ENCODE measurements at regions not wholly inside any gene's neighbourhood (a gene's known extent, or its start where the extent isn't known, plus 50 kb on each side); places are given as distances from the start of the nearest gene placed in this dataset.

- H3K4me3 ChIP-seq (replicated peaks; ENCODE audit: low read depth, low read length), result no peak overlapping the region
- TF ChIP-seq, protein P1, sequence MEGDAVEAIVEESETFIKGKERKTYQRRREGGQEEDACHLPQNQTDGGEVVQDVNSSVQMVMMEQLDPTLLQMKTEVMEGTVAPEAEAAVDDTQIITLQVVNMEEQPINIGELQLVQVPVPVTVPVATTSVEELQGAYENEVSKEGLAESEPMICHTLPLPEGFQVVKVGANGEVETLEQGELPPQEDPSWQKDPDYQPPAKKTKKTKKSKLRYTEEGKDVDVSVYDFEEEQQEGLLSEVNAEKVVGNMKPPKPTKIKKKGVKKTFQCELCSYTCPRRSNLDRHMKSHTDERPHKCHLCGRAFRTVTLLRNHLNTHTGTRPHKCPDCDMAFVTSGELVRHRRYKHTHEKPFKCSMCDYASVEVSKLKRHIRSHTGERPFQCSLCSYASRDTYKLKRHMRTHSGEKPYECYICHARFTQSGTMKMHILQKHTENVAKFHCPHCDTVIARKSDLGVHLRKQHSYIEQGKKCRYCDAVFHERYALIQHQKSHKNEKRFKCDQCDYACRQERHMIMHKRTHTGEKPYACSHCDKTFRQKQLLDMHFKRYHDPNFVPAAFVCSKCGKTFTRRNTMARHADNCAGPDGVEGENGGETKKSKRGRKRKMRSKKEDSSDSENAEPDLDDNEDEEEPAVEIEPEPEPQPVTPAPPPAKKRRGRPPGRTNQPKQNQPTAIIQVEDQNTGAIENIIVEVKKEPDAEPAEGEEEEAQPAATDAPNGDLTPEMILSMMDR (IDR thresholded peaks at IDR 0.05; ENCODE audit: low read length, missing control alignments), result no peak
Measured at GRCh38 chr6:167454003-167454402, 129.1 kb downstream of the TTLL2 start.

GRCh38 chr6:167455371-167455770 lies 130.5 kb downstream of the TTLL2 start:
- no peak for DNase-seq (ENCODE audit: low read depth)
- H3K4me3 ChIP-seq (replicated peaks; ENCODE audit: low read depth, low read length), result no peak overlapping the region
- TF ChIP-seq, protein P1 (IDR thresholded peaks at IDR 0.05; ENCODE audit: low read length, missing control alignments), result no peak

More at GRCh38 chr6:167454003-167454402, 129.1 kb downstream of the TTLL2 start:
- DNase-seq (ENCODE audit: low read depth), result no peak

GRCh38 chr6:167462514-167463312 lies 137.8 kb downstream of the TTLL2 start:
- no peak overlapping the region for H3K4me3 ChIP-seq (replicated peaks; ENCODE audit: low read depth, low read length)

GRCh38 chr6:167464177-167464576 lies 139.3 kb downstream of the TTLL2 start:
- H3K4me3 ChIP-seq (replicated peaks; ENCODE audit: low read depth, low read length), result no peak overlapping the region
- DNase-seq (ENCODE audit: low read depth), result no peak
- TF ChIP-seq, protein P1 (IDR thresholded peaks at IDR 0.05; ENCODE audit: low read length, missing control alignments), result no peak

More at GRCh38 chr6:167462514-167463312, 137.8 kb downstream of the TTLL2 start:
- no peak for DNase-seq (ENCODE audit: low read depth)
- TF ChIP-seq, protein P1 (IDR thresholded peaks at IDR 0.05; ENCODE audit: low read length, missing control alignments), result no peak

DNA sequence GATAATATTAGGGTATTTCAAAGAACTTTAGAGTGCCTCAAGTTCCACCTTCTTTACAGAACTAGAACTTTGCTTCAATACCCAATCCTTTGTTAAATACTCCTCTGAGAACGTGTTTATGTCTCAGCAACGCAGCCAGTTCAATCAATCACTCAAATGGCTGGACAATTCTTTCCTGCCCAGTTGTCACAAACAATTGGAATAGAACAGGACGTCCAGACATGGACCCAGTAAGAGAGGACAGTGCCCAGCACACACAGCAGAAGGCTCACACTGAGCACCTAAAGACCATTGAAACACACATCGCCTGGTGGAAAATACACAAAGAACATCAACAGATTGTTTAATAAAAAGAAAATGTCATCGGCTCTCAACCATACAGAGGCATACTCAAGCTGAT lies 140.6 kb downstream of the TTLL2 start:
- DNase-seq (ENCODE audit: low read depth), result no peak
- no peak overlapping the region for H3K4me3 ChIP-seq (replicated peaks; ENCODE audit: low read depth, low read length)
- TF ChIP-seq, protein P1 (IDR thresholded peaks at IDR 0.05; ENCODE audit: low read length, missing control alignments), result no peak

GRCh38 chr6:167467282-167467681 lies 142.4 kb downstream of the TTLL2 start:
- TF ChIP-seq, protein P1 (IDR thresholded peaks at IDR 0.05; ENCODE audit: low read length, missing control alignments), result no peak
- DNase-seq (ENCODE audit: low read depth), result no peak
- no peak overlapping the region for H3K4me3 ChIP-seq (replicated peaks; ENCODE audit: low read depth, low read length)

Data from fibroblast of pulmonary artery (primary cell).